Fibroblast of lung (primary cell): ENCODE measurements at regions not wholly inside any gene's neighbourhood (a gene's known extent, or its start where the extent isn't known, plus 50 kb on each side); places are given as distances from the start of the nearest gene placed in this dataset.

Experiments used
- CTCF ChIP-seq, 2 donors: IDR thresholded peaks in 1 of 2; conservative IDR thresholded peaks in 1 of 2; 1 replicate in 1 of 2; 2 replicates in 1 of 2; pipeline ENCODE4 v1.5.1; 2011 to 2012; ENCODE audit warnings: low read length in 2 of 2, control low read depth in 1 of 2, inconsistent platforms in 1 of 2, low read depth in 1 of 2, mild to moderate bottlenecking in 1 of 2
- EZH2 ChIP-seq: IDR thresholded peaks from 2 replicates; pipeline ENCODE4 v1.5.1; 2012; ENCODE audit warnings: low read length, control low read depth, mild to moderate bottlenecking; ENCODE audit errors: missing control alignments

GRCh38 chr9:23552876-23553601 lies 273.0 kb downstream of the ELAVL2 start:
- TF ChIP-seq CTCF (conservative IDR thresholded peaks at IDR 0.05 in 1 of 2, IDR thresholded peaks at IDR 0.05 in 1 of 2; ENCODE audit: low read depth in 1 of 2, low read length in 2 of 2): no peak
- no peak for TF ChIP-seq EZH2
